Hypothalamus (tissue), 51 donors: ENCODE measurements at regions not wholly inside any gene's neighbourhood (a gene's known extent, or its start where the extent isn't known, plus 50 kb on each side); places are given as distances from the start of the nearest gene placed in this dataset.

Source experiments
- DNase-seq, 51 donors: peaks; one replicate each; lab custom pipeline; 2025; lab: John Stamatoyannopoulos, UW

GRCh38 chr5:77569409-77569808 lies 69.1 kb downstream of the OTP start:
- DNase-seq: no peak

GRCh38 chr5:77568555-77568954 lies 70.0 kb downstream of the OTP start:
- no peak for DNase-seq

- no peak for DNase-seq
Measured at GRCh38 chr5:77568082-77568481, 70.4 kb downstream of the OTP start.

DNA sequence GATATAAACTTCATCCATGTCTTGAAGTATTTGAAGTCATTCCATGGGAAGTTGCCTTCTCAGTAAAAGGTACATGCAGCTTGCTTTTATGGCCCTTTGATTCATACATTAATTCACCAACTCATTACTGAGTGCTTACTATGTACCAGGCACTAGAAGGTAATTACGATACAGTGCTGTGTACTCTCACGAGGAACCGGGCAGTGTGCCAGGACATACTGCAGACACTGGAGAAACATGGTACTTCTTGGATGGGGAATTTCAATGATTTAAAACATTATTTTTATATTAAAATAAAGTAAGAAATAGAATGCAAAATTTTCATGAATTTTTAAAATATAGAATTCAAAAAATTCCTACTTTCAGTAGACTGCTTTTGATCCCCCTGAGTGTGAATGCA lies 71.4 kb upstream of the WDR41 start:
- DNase-seq: no peak

GRCh38 chr5:77561965-77562364 lies 69.8 kb upstream of the WDR41 start:
- DNase-seq: no peak

DNA sequence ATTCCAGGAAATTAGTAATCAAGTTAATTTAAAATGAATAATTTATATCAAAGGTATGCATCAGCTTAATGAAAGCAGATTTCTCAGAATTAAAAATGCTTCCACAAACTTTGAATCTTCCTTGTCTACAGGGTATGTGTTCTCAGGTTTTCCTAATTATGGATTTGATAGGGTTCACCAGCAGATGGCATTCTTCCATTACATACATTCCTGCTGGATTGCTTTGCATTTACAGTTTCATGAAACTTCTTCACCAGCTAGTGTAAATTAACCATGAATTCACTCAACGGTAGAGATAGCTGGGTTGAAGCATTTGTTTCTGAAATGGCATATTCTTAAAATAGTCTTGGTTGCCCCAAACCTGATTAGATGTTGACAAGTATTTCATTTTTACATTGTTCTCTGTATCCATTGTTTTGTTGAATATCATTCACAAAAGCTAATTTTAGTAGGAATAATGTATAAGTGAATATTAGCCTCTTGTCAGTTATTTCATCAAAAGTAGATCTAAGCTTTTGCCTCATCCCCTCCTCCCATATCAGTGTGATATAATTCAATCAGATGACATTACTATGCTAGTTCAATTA lies 68.7 kb upstream of the WDR41 start:
- peak in 2 of 51 donors; percentile 2 to 21 for DNase-seq

- DNase-seq: no peak
Measured at GRCh38 chr5:77558266-77558665, 66.2 kb upstream of the WDR41 start.

DNA sequence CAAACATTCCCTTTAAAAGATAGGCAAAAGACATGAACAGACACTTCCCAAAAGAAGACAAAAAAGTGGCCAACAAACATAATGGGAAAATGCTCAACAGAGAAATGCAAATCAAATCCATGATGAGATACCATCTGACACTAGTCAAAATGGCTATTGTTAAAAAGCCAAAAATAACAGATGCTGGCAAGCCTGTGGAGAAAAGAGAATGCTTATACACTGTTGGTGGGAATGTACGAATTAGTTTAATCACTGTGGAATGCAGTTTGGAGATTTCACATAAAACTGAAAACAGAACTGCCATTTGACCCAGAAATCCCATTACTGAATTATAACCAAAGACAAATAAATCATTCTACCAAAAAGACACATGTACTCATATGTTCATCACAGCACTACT lies 58.3 kb upstream of the WDR41 start:
- no peak for DNase-seq

GRCh38 chr5:77545285-77545684 lies 53.2 kb upstream of the WDR41 start:
- DNase-seq: no peak
